CD4-positive, alpha-beta T cell (primary cell): ENCODE measurements at regions not wholly inside any gene's neighbourhood (a gene's known extent, or its start where the extent isn't known, plus 50 kb on each side); places are given as distances from the start of the nearest gene placed in this dataset.

Experiments
- ATAC-seq: fragments of 200-7000 bp; cut with Tn5 transposase; one replicate; pipeline ENCODE4 v1.10.0; 2022; ENCODE audit warnings: mild to moderate bottlenecking; ENCODE audit not compliant: poor library complexity
- CTCF ChIA-PET: fragments of 350-600 bp; sonication (Branson Sonifier 250); formaldehyde crosslinking; loops from one replicate; lab custom pipeline; 2021; ENCODE audit warnings: antibody characterized with exemption, inconsistent platforms; lab: Charles Lee
- POLR2A ChIA-PET: fragments of 350-600 bp; sonication (Branson Sonifier 250); formaldehyde crosslinking; loops from one replicate; lab custom pipeline; 2021; ENCODE audit warnings: antibody characterized with exemption, inconsistent platforms; lab: Charles Lee
- DNase-seq, 14 experiments: peaks; one replicate each; pipeline ENCODE4 v3.0.0-alpha.2; 2013 to 2020; ENCODE audit warnings: mixed read lengths in 2 of 14
- H3K27ac ChIP-seq, 2 donors: one replicate each; pipeline versions ENCODE4 v1.5.1 to v1.7.0; 2013; ENCODE audit warnings: low read length in 2 of 2, low read depth in 1 of 2, mild to moderate bottlenecking in 1 of 2
- H3K27me3 ChIP-seq, 2 experiments: 1 replicate in 1 of 2; 2 replicates in 1 of 2; pipeline versions ENCODE4 v1.6.1 to v1.7.0; 2013; ENCODE audit warnings: low read length in 2 of 2, control low read depth in 1 of 2, mild to moderate bottlenecking in 1 of 2, moderate library complexity in 1 of 2; ENCODE audit not compliant: insufficient read depth in 2 of 2, control insufficient read depth in 1 of 2
- H3K36me3 ChIP-seq: one replicate; pipeline ENCODE4 v1.6.1; 2013; ENCODE audit warnings: low read length, control low read depth; ENCODE audit not compliant: insufficient read depth
- H3K4me1 ChIP-seq: one replicate; pipeline ENCODE4 v1.6.1; 2013; ENCODE audit warnings: low read length, control low read depth; ENCODE audit not compliant: insufficient read depth
- H3K4me3 ChIP-seq: one replicate; pipeline ENCODE4 v1.5.1; 2013; ENCODE audit warnings: mild to moderate bottlenecking, low read length, moderate library complexity
- H3K9me3 ChIP-seq, 2 experiments: 1 replicate in 1 of 2; 2 replicates in 1 of 2; pipeline versions ENCODE4 v1.6.1 to v1.7.0; 2013; ENCODE audit warnings: low read length in 2 of 2, mild to moderate bottlenecking in 2 of 2, control low read depth in 1 of 2, moderate library complexity in 1 of 2; ENCODE audit not compliant: control insufficient read depth in 1 of 2, insufficient read depth in 1 of 2
- H3K27ac Mint-ChIP-seq: one replicate; pipeline ENCODE4 v1.8.0; 2020; ENCODE audit warnings: mixed read lengths
- H3K27me3 Mint-ChIP-seq: one replicate; pipeline ENCODE4 v1.8.0; 2021; ENCODE audit warnings: mixed read lengths
- H3K36me3 Mint-ChIP-seq: one replicate; pipeline ENCODE4 v1.8.0; 2021; ENCODE audit warnings: low read depth, mixed read lengths
- H3K4me1 Mint-ChIP-seq: one replicate; pipeline ENCODE4 v1.8.0; 2021; ENCODE audit warnings: low read depth, mixed read lengths
- H3K4me3 Mint-ChIP-seq: one replicate; pipeline ENCODE4 v1.8.0; 2020; ENCODE audit warnings: mild to moderate bottlenecking, mixed read lengths
- H3K9me3 Mint-ChIP-seq: one replicate; pipeline ENCODE4 v1.8.0; 2020; ENCODE audit warnings: mixed read lengths
- intact Hi-C, 2 experiments: fragments of 100-400 bp; cut with DNase I in 1 of 2; cut with micrococcal nuclease in 1 of 2; formaldehyde crosslinking; loops; one replicate each; pipeline versions ENCODE4 v1.15.1 to v1.9.0; 2023 to 2025; cut with DNase I, micrococcal nuclease
- TF ChIP-seq, protein P1 (sequence below): fragments of 200-600 bp; IDR thresholded peaks from one replicate; pipeline ENCODE4 v1.8.0; 2022; ENCODE audit warnings: antibody characterized with exemption, mild to moderate bottlenecking

GRCh38 chr6:168192901-168193815 is 114.1 kb upstream of the FRMD1 start:
- H3K36me3 ChIP-seq = no peaks in the 10 kb centered on the region
- Mint-ChIP-seq H3K4me3 (no peak overlapping the region), H3K27ac (no peak overlapping the region), H3K36me3 (no peaks in the 10 kb centered on the region), H3K27me3 (peaks cover 9% of the 10 kb centered on the region), H3K4me1 (no peaks in the 10 kb centered on the region), H3K9me3 (no peaks in the 10 kb centered on the region)
- ChIA-PET CTCF (no interaction called here), POLR2A (no interaction called here)
- H3K4me1 ChIP-seq = no peaks in the 10 kb centered on the region
- ATAC-seq (no peak), DNase-seq (peak in 1 of 14 experiments; percentile 15)
- TF ChIP-seq, protein P1, sequence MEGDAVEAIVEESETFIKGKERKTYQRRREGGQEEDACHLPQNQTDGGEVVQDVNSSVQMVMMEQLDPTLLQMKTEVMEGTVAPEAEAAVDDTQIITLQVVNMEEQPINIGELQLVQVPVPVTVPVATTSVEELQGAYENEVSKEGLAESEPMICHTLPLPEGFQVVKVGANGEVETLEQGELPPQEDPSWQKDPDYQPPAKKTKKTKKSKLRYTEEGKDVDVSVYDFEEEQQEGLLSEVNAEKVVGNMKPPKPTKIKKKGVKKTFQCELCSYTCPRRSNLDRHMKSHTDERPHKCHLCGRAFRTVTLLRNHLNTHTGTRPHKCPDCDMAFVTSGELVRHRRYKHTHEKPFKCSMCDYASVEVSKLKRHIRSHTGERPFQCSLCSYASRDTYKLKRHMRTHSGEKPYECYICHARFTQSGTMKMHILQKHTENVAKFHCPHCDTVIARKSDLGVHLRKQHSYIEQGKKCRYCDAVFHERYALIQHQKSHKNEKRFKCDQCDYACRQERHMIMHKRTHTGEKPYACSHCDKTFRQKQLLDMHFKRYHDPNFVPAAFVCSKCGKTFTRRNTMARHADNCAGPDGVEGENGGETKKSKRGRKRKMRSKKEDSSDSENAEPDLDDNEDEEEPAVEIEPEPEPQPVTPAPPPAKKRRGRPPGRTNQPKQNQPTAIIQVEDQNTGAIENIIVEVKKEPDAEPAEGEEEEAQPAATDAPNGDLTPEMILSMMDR = no peak
- H3K4me3 ChIP-seq = no peak overlapping the region
- H3K9me3 ChIP-seq = peaks cover 0 to 21% of the 10 kb centered on the region in 2 experiments
- intact Hi-C loops = no loop called here
- peaks cover 0 to 2% of the 10 kb centered on the region in 2 experiments for H3K27me3 ChIP-seq
- no peak overlapping the region for H3K27ac ChIP-seq

GRCh38 chr6:168192195-168192900 is 113.3 kb upstream of the FRMD1 start:
- H3K36me3 Mint-ChIP-seq = no peaks in the 10 kb centered on the region
- no peak overlapping the region for H3K27ac ChIP-seq
- no peak overlapping the region for H3K4me3 ChIP-seq
- peak in 1 of 14 experiments; percentile 6 for DNase-seq
- no peaks in the 10 kb centered on the region for H3K9me3 Mint-ChIP-seq
- ChIA-PET POLR2A (no interaction called here), CTCF (no interaction called here)
- H3K36me3 ChIP-seq = no peaks in the 10 kb centered on the region
- ATAC-seq = no peak
- peaks cover 0 to 21% of the 10 kb centered on the region in 2 experiments for H3K9me3 ChIP-seq
- intact Hi-C loops = no loop called here
- peaks cover 0 to 2% of the 10 kb centered on the region in 2 experiments for H3K27me3 ChIP-seq
- TF ChIP-seq, protein P1 = no peak
- H3K4me1 Mint-ChIP-seq = no peaks in the 10 kb centered on the region
- peaks cover 9% of the 10 kb centered on the region for H3K27me3 Mint-ChIP-seq
- no peaks in the 10 kb centered on the region for H3K4me1 ChIP-seq
- H3K4me3 Mint-ChIP-seq = no peak overlapping the region
- H3K27ac Mint-ChIP-seq = no peak overlapping the region

- CTCF ChIA-PET = no interaction called here
- Mint-ChIP-seq H3K4me1 (no peaks in the 10 kb centered on the region), H3K9me3 (no peaks in the 10 kb centered on the region), H3K27ac (no peak overlapping the region), H3K4me3 (no peak overlapping the region), H3K36me3 (no peaks in the 10 kb centered on the region), H3K27me3 (peaks cover 9% of the 10 kb centered on the region)
- TF ChIP-seq, protein P1 = no peak
- Histone ChIP-seq H3K9me3 (peaks cover 0 to 24% of the 10 kb centered on the region in 2 experiments), H3K4me3 (no peak overlapping the region), H3K27ac (no peak overlapping the region), H3K4me1 (no peaks in the 10 kb centered on the region), H3K36me3 (no peaks in the 10 kb centered on the region), H3K27me3 (peaks cover 0 to 2% of the 10 kb centered on the region in 2 experiments)
- intact Hi-C loops = no loop called here
- DNase-seq (peak in 1 of 14 experiments; percentile 8), ATAC-seq (no peak)
- POLR2A ChIA-PET = no interaction called here
These were observed 111.8 kb upstream of the FRMD1 start for GRCh38 chr6:168190646-168191443.
